SJCRH30 (cell line): ENCODE measurements at regions not wholly inside any gene's neighbourhood (a gene's known extent, or its start where the extent isn't known, plus 50 kb on each side); places are given as distances from the start of the nearest gene placed in this dataset.
"Not testable (repeated sequence)": the region's sequence is repeated elsewhere in the genome, so short reads cannot be mapped to it uniquely, and the experiment has no call there.

Source experiments
- DNase-seq, 2 experiments: peaks; one replicate each; pipeline ENCODE4 v3.0.0-alpha.2; 2015 to 2020
- H3K27ac ChIP-seq: fragments of 250-450 bp; sonication (Bioruptor Pico); 2 replicates; pipeline ENCODE4 v1.5.1; 2020; ENCODE audit warnings: mild to moderate bottlenecking, moderate library complexity
- H3K27me3 ChIP-seq: fragments of 250-450 bp; sonication (Bioruptor Pico); 2 replicates; pipeline ENCODE4 v1.5.1; 2020; ENCODE audit warnings: mild to moderate bottlenecking, moderate library complexity
- H3K36me3 ChIP-seq: fragments of 250-450 bp; sonication (Bioruptor Pico); 2 replicates; pipeline ENCODE4 v1.5.1; 2020; ENCODE audit warnings: mild to moderate bottlenecking, moderate library complexity
- H3K4me1 ChIP-seq: fragments of 250-450 bp; sonication (Bioruptor Pico); 2 replicates; pipeline ENCODE4 v1.5.1; 2020; ENCODE audit warnings: mild to moderate bottlenecking, moderate library complexity
- H3K4me3 ChIP-seq: fragments of 250-450 bp; sonication (Bioruptor Pico); 2 replicates; pipeline ENCODE4 v1.5.1; 2020; ENCODE audit warnings: mild to moderate bottlenecking, moderate library complexity
- H3K9me3 ChIP-seq: fragments of 250-450 bp; sonication (Bioruptor Pico); replicated peaks from 2 replicates; pipeline ENCODE4 v1.5.1; 2020; ENCODE audit warnings: mild to moderate bottlenecking, moderate library complexity

DNA sequence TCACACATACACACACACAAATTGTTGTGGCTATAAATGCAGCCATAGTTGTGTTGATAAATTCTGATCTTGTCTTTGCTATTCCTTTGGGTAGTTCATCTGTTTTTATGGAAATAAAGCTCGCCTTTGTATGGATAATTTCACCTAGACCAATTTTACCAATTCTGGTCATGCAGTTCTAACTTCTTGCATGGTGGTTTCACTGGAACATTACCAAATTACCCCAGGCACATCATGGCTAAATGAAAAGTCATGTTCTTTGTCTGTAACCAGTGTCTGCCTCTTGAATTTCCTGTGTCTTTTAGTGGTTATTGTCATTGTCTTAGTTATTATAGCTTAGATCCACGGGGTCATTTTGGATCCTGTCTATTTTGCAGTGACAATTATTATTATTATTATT, 50.3 kb upstream of the TMC1 start:
- Histone ChIP-seq H3K27me3 (no peaks in the 10 kb centered on the region), H3K4me3 (no peak overlapping the region), H3K36me3 (no peaks in the 10 kb centered on the region), H3K27ac (no peak overlapping the region), H3K9me3 (no peaks in the 10 kb centered on the region), H3K4me1 (peaks cover 27% of the 10 kb centered on the region)
- no peak for DNase-seq

DNA sequence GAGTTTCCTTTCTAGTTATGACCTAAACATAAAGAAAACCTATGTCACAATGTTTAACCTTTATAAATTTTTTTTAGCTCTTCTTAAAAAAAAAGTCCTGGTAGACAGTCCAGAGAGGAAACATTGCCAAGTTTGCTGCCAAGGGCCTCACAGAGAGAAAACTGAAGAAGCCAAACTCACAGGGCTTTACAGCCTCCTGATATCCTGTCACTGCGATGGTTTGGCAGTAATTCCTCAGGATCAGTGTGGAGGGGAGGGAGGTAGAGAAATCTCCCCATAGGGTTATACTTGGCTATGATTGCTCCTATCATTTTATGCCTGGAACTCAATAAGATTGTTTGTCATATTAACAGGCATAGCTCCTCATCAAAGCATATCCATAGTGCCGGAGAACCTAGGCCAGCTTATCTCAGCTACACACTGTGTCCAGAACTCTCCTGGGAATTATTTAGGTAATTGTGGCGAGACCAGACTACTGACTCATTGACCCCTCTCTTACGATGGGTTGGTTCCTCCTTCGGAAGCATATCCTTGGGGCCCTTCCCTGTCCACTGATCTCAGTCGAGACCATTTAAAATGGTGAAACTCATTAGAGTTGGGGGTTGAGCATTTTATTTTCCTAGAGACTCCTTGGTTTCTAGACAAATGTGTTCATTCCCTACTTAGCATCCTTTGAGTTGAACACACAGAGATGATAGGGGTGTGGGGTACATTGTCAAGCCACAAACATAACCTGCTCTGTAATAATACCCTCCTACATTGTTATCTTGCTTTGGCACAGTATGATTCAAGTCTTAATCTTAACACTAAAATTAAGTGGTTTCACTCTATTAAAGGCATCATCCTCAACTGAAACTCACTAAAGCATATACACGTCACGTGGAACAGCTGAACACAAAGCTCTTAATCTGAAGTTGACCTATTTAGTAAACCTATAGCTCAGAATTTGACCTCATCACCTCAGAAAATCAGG, 53.4 kb upstream of the TMC1 start:
- H3K27me3 ChIP-seq: no peaks in the 10 kb centered on the region
- DNase-seq: peak; percentile 67 to 78
- no peaks in the 10 kb centered on the region for H3K9me3 ChIP-seq
- peaks cover 36% of the 10 kb centered on the region for H3K4me1 ChIP-seq
- H3K4me3 ChIP-seq: peak overlapping the region; percentile 13
- H3K36me3 ChIP-seq: no peaks in the 10 kb centered on the region
- H3K27ac ChIP-seq: peak overlapping the region; percentile 57

DNA sequence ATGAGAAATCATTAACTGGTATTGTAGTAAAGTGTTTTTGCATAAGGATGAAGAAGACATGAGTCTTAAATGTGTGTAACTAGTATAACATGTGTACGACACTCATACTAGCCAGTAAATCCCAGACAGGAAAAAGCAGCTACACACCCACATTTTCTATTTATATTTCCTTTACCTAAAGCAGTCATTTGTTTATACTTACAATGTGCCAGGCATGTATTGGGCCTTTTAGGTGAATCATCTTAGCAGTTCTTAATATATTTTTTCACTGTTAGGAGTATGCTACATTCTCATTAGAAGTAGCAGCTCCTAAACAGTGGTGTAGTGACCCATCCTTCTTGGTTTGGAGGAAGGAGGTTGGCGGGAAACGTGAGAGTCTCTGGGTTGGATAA, 55.8 kb upstream of the TMC1 start:
- H3K27me3 ChIP-seq: no peaks in the 10 kb centered on the region
- peaks cover 44% of the 10 kb centered on the region for H3K4me1 ChIP-seq
- no peak overlapping the region for H3K27ac ChIP-seq
- H3K4me3 ChIP-seq: no peak overlapping the region
- DNase-seq: no peak
- no peaks in the 10 kb centered on the region for H3K9me3 ChIP-seq
- H3K36me3 ChIP-seq: no peaks in the 10 kb centered on the region

DNA sequence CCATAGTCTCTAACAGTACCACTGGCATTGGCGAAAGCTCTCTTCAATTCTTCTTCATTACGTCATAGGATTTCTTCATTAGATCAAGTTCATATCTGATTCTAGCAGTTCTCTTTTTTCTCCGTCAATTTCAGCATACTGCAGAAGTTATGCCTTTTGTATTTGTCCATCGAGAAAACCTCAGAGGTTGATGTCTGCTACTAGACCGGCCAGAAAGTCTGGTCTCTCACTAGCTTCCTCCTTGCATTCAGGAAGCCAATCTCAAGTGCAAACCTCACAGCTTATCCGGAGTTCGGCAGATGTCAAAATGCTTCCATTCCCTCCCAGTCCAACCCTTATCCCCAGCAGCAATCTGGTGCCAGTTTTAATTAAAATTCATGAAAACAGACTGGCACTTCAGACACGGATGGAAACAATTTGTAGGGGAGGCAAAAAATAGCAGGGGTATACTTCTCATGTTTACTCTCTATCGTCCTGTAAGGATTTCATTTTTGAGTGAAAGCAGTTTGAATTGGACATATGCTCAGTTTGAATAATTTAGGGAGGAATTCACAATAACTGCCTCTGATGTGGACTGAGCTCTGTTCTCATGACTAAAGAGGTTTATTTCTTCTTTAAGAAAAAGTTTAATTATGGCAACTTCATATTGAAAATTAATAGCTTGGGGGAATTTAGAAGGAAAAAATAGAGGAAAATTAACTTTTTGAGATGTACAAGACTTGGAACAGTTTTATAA, 56.4 kb upstream of the TMC1 start:
- no peaks in the 10 kb centered on the region for H3K36me3 ChIP-seq
- no peak overlapping the region for H3K4me3 ChIP-seq
- H3K9me3 ChIP-seq: no peaks in the 10 kb centered on the region
- H3K27me3 ChIP-seq: no peaks in the 10 kb centered on the region
- DNase-seq: no peak
- H3K27ac ChIP-seq: no peak overlapping the region
- H3K4me1 ChIP-seq: peaks cover 50% of the 10 kb centered on the region

DNA sequence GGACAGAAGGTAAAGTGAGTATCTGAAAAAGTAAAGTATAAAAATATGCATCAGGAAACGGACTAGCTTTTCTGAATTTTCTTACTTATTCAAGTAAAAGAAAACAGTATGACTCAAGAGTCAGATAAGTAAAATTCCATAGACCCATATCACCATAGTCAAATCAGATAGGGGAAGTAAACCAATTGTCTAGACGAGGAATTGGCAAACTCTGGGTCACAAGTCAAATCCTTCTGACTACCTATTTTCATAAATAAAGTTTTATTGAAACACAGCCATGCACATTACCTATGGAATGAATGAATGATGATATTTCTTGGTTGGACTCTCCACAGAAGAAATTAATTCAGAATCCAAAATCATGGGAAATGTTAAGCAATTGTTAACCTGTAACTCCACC, 59.1 kb upstream of the TMC1 start:
- H3K4me1 ChIP-seq: peaks cover 54% of the 10 kb centered on the region
- no peaks in the 10 kb centered on the region for H3K27me3 ChIP-seq
- H3K27ac ChIP-seq: no peak overlapping the region
- no peak overlapping the region for H3K4me3 ChIP-seq
- no peak for DNase-seq
- H3K9me3 ChIP-seq: no peaks in the 10 kb centered on the region
- no peaks in the 10 kb centered on the region for H3K36me3 ChIP-seq

DNA sequence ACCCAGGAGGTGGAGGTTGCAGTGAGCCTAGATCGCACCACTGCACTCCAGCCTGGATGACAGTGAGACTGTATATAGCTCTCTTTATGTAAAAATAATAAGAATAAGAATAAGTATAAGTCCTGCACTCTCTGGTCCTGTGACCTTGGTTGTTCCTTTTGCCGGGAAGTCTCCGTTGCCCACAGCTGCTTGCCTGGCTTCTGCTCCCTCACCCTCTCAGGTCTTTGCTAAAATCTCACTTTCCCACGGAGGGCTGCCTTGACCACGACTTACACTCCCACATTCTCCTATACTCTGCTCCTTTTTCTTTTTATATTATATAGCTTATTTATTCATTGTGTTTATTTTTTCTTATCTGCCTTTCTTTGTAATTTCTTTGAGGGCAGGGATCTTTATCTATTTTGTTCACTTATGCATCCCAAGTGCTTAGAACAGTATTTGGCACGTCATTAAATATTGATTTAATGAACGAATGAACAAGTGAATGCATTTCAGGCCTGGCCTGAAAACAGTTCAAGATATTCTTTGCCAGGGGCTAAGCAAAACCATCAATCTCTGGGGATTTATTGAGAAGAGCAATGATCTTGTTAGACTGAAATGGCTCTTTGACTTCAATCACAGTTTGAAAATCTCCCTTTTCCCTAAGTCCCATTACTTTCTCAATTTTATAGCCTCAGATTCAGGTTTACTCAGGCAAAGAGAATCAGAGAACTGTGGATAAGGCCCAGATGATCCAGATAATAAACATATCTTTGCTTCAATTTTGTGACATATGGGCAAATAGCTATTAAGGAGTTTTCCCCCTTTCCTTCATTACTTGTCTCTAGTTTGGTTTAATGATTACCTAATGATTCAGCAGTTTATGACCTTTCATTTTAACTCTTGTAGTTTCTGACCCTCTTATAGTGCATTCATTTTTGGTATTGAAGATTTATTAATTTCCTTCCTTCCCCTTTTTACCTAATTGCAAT, 60.8 kb upstream of the TMC1 start:
- Histone ChIP-seq H3K4me3 (no peak overlapping the region), H3K9me3 (no peaks in the 10 kb centered on the region), H3K36me3 (no peaks in the 10 kb centered on the region), H3K4me1 (peaks cover 51% of the 10 kb centered on the region), H3K27ac (peak overlapping the region; percentile 91), H3K27me3 (no peaks in the 10 kb centered on the region)
- DNase-seq: no peak

DNA sequence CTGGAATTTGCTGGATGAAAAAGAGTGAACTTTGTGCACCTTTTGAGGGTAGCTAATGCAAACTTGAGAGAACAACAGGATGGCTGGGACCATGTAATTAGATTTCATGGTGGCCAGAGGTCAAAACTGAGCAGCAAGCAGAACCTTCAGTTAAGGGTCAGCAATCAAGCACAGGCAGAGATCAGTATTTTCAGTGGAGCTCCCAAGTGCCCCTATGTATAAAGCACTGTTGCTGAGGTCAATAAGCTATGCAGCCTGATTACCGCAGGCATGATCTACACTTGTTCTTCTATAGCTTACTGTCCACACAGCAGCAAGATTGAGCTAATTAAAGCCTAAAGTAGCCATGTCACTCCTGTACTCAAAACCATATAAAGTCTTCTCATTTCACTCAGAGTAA, 62.1 kb upstream of the TMC1 start:
- Histone ChIP-seq H3K36me3 (no peaks in the 10 kb centered on the region), H3K27ac (peak overlapping the region; percentile 91), H3K9me3 (no peaks in the 10 kb centered on the region), H3K27me3 (no peaks in the 10 kb centered on the region), H3K4me1 (peaks cover 54% of the 10 kb centered on the region), H3K4me3 (no peak overlapping the region)
- DNase-seq: peak; percentile 82 to 94

DNA sequence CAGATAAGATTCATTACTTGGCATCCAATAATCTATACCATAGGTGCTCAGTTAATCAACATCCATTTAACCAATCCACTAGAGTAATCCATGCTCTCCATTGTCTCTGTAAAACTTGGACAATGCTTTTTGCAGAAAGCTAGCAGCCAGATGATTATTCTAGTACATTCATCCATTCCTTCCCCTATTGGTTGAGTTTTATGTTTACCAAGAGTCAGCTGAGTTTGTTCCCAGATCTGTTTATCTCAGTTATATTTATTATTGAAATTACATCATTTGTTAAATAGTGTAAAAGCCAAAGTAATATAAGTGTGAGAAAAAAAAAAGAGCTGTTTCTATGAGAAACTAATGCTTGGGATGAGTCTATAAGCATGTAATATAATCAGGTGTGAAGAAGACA, 63.3 kb upstream of the TMC1 start:
- H3K27me3 ChIP-seq: no peaks in the 10 kb centered on the region

DNA sequence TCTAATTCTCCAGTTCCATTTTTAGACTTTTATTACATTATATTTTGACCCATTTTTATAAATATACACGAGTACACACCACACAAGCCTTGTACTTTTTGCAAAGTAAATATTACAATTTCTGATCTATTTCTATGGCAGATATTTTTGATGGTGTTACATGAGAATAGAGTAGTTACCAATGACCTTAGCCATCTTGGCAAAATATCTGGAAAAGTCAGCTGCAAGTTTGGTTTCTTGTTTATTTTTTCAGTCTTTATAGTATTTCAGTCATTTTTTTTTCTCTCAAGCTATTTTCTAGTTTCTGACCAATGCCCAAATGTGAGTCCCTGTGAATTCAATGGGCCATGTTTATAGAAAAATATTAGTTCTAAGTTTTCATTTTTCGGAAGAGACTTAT, 64.0 kb upstream of the TMC1 start:
- Histone ChIP-seq H3K4me3 (no peak overlapping the region), H3K36me3 (no peaks in the 10 kb centered on the region), H3K27ac (no peak overlapping the region), H3K9me3 (no peaks in the 10 kb centered on the region), H3K27me3 (no peaks in the 10 kb centered on the region), H3K4me1 (peaks cover 54% of the 10 kb centered on the region)
- no peak for DNase-seq

More for the DNA sequence above, 63.3 kb upstream of the TMC1 start:
- H3K36me3 ChIP-seq: no peaks in the 10 kb centered on the region
- H3K9me3 ChIP-seq: no peaks in the 10 kb centered on the region
- no peak for DNase-seq
- H3K4me3 ChIP-seq: no peak overlapping the region
- peaks cover 54% of the 10 kb centered on the region for H3K4me1 ChIP-seq
- H3K27ac ChIP-seq: peak overlapping the region; percentile 91

DNA sequence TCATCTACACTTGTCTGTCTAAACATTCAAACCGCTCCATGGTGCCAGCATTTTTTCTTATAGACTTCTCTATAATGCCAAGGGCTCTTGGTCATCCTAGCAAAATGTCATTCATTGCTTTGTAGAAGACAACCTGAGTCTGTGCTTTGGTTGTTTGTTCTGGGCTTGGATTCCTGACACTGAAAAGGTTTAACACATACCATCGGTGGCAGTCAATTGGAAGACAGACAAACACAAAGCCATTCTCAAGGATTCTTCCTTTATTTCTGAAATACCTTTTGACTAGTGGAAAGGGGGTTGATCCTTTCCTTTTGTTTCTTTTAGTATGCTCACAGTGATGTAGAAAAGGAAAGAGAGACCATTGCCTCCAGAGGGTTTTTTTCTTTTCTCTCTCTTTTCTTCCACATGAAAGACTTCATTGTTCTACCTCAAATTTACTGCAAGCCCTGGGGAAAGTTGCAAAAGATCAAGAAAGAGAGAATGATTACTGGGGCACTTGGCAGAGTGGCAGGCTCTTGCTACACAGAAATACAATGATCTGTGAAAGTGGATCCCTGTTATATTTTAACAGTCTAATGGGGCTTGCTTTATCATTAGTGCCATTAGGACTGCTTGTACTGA, 66.4 kb upstream of the TMC1 start:
- Histone ChIP-seq H3K9me3 (no peaks in the 10 kb centered on the region), H3K27ac (peak overlapping the region; percentile 14), H3K27me3 (no peaks in the 10 kb centered on the region), H3K36me3 (no peaks in the 10 kb centered on the region), H3K4me1 (peaks cover 40% of the 10 kb centered on the region), H3K4me3 (no peak overlapping the region)
- peak in 1 of 2 experiments; percentile 57 for DNase-seq

DNA sequence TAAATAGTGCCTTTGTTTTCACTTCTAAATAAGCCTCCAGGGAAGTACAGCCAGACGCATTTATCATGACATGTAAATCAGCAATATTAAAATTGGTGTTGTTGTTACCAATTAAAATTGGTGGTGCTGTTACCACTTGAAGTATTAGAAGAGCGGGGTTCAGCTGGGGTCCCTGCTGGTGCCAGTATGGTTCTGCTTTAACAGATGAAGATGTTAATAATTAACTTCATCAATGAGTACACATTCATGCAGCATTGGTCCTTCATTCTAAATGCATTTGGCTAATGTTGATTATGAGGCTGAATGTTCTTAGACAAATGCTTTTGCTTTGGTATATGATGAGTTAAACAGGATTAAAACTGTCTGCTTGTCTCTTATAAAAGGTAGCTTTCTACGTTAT, 67.6 kb upstream of the TMC1 start:
- H3K4me1 ChIP-seq: peaks cover 30% of the 10 kb centered on the region
- no peak overlapping the region for H3K27ac ChIP-seq
- H3K4me3 ChIP-seq: no peak overlapping the region
- no peak for DNase-seq
- H3K9me3 ChIP-seq: no peaks in the 10 kb centered on the region
- H3K36me3 ChIP-seq: no peaks in the 10 kb centered on the region
- H3K27me3 ChIP-seq: no peaks in the 10 kb centered on the region

DNA sequence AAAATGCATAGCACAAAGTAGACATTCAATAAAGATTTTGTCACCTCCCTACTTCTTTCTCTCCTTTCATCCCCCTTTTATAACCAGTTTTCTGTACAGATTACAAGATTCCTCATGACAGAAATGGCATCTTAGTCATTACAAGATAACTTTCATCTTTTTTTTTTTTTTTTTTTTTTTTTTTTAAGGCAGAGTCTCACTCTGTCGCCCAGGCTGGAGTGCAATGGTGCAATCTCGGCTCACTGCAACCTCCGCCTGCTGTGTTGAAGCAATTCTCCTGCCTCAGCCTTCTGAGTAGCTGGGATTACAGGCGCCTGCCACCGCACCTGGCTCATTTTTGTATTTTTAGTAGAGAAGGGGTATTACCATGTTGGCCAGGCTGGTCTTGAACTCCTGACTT, 75.2 kb upstream of the TMC1 start:
- not testable (repeated sequence) for H3K4me3 ChIP-seq, H3K36me3 ChIP-seq, DNase-seq, H3K27ac ChIP-seq, H3K27me3 ChIP-seq, H3K9me3 ChIP-seq
- peaks cover 17% of the 10 kb centered on the region for H3K4me1 ChIP-seq

DNA sequence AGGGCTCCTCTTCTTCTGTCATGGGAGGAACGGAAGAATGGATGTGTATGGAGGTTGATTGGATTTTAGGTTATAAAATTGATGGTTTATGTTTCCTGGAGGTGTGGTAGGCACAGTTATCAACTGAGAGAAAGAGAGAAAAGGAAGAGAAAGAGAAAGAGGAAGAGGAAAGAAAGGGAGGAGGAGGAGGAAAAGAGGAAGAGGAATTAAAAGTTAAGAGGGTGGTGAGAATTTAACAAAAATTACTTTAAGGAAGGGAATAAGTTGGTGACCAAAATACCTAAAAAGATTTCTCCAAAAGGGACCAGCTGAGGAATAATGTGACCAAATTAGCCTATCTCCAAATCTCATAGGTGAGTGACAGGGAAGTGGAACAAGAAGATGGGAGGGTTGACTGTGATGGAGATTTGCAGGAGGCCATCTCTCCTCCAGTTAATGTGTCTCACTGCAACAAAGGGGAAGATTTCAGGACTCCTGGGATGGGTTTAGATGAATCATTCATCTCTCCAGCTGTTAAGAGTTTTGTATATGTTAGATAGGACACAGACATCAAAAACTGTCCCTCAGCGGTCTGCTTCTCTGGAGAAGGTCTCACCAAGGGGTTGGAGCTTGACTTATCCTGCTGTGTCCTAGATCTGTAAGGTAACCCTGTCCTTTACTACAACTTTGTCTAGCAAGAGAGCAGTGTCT, 76.0 kb upstream of the TMC1 start:
- Histone ChIP-seq H3K4me3 (no peak overlapping the region), H3K27me3 (no peaks in the 10 kb centered on the region), H3K9me3 (no peaks in the 10 kb centered on the region), H3K4me1 (peaks cover 17% of the 10 kb centered on the region), H3K27ac (no peak overlapping the region), H3K36me3 (no peaks in the 10 kb centered on the region)
- DNase-seq: no peak

DNA sequence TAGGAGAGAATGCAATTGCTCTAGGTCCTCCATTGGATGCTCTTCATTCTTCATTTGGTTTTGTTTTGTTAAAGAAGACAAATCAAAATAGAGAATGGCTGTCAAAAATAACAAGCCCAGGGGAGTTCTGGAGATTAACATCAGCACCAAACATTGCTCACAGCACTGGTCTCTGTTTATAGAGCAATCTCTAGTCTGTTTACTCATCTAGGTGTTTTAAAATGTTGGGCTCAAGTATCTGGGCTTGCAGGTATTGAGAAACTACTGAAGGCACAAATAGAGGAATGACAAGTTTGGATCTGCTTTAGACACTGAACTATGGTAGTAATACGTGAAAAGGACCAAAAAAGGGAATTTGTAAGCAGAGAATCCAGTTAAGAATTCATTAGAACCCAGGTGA, 77.0 kb upstream of the TMC1 start:
- Histone ChIP-seq H3K4me3 (no peak overlapping the region), H3K36me3 (no peaks in the 10 kb centered on the region), H3K9me3 (no peaks in the 10 kb centered on the region), H3K4me1 (peaks cover 17% of the 10 kb centered on the region), H3K27ac (no peak overlapping the region), H3K27me3 (no peaks in the 10 kb centered on the region)
- DNase-seq: no peak
